IPS-NIHi11 (cell line): ENCODE measurements at regions not wholly inside any gene's neighbourhood (a gene's known extent, or its start where the extent isn't known, plus 50 kb on each side); places are given as distances from the start of the nearest gene placed in this dataset.

Experiments
- DNase-seq: peaks from one replicate; pipeline ENCODE4 v3.0.0; 2012; ENCODE audit warnings: mixed read lengths, low spot score

DNA sequence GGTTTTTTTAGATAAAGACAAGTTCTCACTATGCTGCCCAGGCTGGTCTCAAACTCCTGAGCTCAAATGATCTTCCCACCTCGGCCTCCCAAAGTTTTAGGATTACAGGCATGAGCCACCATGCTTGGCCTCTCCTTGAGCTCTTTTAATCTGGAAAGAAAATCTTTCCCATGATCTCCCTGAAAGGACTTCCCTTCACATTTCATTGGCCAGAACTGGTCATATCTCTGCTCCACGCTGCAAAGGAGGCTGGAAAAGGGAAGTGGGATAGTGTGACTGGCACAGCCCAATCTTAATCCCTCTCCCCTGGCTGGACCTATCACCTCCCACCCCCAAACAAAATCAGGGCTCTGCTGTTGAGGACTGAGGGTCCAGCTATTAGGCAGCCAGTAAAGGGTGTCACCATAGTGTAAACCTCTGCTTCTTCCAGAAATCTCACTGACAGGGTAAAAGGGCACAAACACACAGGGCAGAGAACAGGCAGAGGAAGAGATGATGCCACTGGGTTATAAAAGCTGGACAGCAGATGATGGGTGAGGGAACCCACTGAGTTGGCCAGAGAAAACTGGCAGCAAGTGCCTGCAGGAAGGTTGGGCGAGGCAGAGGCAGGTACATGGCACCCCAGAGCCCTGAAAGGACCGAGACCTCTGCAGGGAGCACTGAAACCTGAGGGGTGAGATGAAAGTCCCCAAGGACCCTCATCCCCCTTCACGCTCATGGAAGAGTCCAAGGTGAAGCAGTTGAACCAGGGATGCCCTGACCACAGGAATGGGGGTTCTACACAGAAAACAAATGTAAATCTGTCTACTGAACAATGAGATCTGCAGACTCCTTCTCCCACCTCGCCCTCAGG, 83.1 kb upstream of the PTPN1 start:
- no peak for DNase-seq

DNA sequence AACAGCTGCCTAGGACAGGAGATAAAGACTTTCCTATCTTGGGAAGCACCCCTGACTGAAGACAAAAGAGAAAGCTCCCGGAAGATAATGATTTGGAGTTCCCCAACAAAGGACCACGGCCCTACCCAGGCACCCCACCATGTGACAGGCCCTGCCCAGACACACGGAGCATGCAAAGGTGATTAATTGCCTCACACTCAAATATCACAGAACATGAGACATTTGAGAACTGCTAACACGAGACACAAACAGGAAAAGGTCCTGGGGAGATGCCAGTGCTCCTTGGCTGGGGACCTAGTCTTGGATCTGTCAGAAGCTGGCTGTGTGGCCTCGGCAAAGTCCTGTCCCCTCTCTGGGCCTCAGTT, 82.5 kb upstream of the PTPN1 start:
- no peak for DNase-seq

DNA sequence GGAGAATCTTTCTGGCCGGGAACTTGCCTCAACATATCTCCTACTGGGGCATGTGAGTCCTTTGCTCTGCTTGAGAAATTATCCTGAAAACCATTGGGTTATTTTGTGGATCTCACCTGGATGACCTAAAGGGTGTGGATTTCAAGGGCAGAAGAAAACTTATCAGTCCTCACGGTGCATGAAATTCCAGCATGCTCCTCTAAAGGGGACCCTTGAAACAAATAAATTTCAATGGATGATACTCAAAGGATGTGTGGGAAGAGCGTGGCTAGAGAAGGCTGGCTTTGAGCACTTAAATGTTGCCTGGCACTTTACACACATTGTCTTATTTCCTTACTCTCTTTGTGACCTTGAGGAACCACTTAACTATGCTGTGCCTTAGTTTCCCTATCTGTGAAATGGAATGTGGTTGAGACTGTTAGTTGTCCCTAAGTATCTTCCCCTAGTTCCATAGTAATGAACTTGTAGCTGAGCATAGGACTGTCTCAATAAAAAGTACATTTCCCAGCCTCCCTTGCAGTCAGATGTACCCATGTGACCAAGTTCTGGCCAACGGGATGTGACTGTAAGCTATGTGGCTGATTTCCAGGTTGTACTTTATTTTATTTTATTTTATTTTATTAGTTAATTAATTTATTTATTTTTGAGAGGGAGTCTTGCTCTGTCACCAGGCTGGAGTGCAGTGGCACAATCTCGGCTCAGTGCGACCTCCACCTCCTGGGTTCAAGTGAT, 81.9 kb upstream of the PTPN1 start:
- DNase-seq = no peak

DNA sequence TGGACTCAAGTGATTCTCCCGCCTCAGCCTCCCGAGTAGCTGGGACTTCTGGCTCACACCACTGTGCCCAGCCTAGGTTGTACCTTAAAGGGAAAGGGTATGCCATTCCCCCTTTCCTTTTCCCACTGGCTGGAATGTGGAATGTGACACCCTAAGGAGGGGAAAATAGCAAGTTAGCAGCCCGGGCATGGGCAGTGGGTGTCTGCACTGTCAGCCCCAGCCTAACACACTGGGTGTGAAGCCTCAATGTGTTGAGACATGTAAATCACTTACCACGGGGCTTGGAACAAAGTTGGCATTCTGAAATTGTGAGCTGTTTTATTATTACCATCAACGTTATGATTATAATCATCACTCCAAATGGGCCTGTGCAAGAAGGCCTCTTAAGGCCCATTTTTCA, 80.8 kb upstream of the PTPN1 start:
- no peak for DNase-seq

DNA sequence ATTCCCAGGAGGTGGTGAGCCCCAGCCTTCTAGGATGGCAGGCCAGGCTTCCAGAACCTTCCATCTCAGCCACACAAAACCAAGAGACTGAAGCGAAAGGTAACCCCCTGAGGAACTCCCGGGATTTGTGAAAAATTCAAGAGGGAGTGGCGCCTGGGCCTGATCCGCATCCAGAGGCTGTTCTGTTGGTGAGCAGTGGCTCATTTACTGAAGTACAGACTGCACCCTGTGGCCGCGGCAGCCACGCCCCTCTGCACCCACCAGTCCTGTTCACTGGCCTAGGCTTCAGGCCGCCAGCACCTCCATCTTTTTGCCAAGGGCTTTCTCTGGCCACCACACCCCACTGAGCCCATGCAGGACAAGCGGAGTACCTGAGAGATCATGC, 79.1 kb upstream of the PTPN1 start:
- DNase-seq = no peak

DNA sequence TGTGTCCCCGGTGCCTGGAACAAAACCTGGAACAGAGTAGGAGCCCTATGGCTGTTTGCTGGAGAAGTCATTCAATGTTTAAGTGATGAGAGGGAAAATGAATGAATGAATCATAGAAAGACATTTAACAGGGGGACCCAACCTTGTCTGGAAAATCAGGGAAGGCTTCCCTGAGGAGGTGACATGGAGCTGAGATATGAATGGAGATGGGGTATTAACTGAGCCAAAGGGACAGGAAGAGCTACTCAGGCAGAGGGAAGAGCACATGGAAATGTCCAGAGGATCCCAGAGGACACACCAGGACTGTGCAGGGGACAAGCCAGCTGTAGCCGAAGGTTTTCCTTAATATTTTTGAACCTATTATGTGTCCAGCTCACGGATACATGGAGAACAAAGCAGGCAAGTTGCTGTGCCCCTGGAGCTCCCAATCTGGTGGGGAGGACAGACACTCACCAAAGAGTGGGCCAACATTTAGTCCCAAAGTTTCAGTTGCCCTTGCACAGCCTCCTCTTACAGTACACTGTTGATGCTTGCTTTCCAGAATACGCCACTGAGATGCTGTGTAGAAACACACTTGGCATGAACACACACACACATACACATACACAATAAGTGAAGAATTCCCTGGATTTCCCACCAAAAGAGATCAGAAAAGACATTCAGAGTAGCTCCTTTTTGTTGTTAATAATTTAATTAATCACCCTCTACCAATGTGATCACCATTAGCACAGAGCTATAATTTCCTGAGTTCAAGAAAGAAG, 77.0 kb upstream of the PTPN1 start:
- DNase-seq = no peak

DNA sequence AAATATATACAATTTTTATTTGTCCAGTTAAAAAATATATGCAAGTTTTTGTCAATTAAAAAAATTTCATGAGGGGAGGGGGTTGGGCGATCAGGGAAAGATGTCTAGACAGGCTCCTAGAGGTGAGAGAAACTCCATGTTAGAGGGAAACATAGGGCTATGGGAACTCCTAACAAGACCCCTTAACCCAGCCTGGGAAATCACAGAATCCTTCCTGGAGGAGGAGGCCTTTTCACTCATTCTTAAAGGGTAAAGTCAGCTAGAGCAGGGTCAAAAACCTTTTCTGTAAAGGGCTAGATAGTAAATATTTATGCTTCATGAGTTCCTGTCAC, 75.9 kb upstream of the PTPN1 start:
- DNase-seq = no peak

DNA sequence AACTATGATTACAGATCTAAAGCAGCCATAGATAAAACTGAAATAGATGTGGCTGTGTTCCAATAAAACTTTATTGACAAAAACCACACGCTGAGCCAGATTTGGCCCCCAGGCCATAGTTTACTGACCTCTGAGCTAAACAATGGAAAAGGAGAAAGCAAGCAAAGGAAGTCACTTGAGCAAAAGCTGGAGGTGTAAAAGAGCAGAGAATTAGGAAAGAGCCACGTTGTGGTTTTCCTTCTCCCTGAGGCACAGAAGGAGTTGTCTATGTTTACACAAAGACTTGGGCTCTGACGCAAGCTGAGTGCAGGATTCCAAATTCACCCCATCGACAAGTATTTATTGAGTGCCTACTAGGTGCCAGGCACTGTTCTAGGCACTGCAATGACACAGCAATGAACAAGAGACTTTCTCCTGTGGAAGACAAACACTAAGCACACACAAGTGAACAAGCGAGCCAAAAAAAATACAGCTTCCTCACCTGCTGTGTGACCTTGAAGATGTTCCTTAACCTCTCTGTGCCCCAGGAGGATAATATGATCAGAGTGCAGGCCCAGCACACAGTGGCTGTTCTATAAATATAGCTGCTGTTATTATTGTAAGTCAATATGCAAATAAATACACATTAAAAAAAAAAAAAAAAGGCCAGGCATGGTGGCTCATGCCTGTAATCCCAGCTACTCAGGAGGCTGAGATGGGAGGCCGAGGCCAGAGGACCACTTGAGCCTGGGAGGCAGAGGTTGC, 75.4 kb upstream of the PTPN1 start:
- no peak for DNase-seq

DNA sequence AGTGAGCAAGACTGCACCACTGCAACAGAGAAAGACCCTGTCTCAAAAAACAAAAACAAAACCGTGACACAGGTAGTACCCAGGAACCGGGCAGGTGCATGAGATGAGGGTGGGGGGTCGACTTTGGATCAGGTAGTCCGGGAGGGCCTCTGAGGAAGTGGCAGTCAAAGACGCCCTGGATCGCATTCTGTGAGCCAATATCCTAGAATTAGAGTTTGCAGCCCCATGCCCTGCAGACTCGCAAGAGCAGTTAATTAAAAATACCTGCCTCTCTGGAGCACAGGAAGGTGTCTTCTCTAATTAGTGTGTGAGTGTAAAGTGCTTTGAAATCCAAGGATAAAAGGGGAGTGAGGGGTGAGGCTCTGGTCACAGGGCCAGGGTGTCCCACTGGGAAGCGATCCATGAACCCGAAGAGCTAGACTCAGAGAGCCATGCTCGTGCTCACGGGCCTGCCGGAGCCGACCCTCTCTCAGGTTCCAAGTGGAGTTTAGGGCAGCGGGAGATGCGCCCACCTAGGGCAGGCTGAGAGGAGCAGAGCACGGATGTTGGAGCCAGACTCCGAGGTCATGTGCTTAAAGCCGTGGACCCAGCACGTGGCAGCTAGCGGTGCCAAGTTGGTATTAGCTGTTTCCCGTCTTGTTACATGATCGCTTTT, 74.7 kb upstream of the PTPN1 start:
- DNase-seq = no peak

DNA sequence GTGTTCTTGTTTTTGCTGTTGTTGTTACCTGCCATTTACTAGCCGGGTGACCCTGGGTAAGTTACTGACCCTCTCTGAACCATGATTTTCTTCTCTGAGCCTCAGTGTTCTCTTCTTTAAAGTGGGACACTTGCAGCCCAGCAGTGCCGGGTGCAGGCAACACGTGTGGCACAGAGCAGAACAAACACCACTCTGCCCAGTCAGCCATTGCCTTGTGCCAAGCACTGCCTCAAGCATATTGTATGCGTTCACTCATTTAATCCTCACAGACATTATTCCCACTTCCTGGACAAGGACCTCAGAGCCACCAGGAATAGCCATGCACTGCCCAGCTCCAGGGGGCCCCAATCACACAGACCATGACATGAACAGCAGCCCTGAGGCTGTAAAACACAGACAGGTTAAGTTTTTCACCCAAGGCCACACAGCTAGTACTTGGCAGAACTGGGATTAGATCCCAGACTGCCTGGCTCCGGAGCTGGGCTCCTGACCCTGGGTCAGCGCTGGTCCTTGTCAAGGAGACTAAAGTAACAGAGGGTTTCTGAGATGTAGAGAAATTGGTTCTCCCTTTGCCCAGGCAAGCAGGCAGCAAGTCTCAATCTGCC, 74.0 kb upstream of the PTPN1 start:
- DNase-seq = no peak

DNA sequence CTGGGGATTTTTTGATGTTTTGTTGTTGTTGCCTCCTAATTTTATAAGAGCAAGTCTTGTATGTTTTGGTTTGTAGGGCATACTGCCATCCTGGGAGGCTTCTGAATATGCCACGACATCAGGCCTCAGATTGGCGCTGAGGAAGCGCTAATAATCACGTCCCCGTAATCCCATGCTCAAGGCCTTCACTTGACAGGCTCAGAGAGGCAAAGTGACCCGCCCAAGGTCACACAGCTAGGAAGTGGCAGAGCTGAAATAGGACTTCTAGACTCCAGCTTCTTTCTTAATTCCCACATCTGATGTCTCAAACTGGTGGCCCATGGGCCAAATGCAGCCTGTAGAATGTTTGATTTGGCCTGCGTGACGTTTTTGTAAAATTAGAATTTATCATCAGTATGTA, 73.5 kb upstream of the PTPN1 start:
- DNase-seq = no peak

DNA sequence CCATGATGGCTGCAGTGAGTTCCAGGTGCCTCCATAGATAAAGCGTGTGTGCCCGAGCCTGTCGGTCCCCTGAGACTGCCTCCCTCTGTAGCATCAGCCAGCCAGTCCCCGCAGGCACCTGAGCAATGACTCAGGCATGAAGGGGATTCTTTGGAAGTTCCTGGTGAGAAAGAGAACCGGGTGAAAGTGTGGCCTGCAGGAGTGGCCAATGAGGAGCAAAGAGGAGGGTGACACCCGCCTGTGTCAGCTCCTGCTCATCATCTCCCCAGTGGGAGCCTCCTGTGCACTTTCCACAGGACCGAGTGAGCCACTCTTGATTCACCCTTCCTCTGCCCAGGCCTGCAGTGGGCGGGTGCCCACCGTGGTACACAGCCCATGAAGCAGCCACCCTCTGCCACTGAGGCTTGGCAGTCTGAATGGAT, 71.2 kb upstream of the PTPN1 start:
- no peak for DNase-seq

DNA sequence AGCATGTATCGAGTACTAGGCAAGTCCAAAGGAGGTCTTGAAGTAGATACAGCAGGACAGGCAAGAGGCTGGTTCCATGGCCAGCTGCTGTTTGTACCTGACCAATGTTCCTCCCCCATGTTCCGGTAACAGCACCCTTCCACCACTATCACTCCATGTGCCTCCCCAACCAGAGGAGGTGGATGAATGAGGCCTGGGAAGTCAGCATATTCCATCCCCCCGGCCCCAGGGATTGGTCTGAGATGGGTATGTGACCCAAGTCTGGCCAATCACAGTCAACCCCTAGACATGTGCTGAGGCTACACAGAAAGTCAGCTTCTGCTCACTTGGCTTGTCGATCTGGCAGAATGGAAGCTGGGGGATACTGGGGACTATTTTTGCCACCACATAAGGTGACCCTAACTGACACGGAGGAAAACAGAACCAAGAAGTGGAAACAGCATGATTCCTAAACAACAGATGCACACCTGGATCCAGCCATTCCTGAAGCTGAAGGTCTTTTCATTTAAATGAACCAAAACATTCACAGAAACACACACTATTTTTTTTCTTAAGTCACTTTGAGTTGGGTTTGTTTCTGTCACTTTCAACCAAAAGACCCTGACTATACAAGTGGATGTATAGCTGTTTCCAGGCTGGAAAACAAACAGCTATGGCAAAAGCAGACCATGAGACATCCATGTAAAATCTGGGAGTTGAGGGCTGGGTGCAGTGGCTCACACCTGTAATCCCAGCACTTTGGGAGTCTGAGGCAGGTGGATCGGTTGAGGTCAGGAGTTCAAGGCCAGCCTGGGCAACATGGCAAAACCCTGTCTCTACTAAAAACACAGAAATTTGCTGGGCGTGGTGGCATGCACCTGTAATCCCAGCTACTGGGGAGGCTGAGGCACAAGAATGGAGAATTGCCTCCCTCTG, 70.4 kb upstream of the PTPN1 start:
- no peak for DNase-seq

DNA sequence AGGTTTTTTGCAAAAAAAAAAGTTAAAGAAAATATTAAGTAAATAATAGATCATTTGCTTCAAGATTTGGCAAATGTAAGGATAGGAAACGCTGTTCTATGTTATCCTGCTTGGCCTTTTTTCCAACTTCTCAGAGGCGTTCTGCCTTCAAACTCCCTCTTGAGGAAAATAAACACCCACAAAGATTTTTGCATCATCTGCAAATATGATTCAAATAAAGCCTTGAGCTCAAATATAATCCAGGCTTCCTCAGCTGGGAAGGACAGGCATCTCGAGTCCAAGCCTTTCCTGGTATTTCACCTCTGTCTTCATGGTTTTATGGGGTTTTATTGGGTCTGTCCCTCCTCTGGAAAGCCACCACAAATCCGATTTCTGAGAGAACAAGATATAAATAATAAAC, 67.7 kb upstream of the PTPN1 start:
- DNase-seq = no peak

DNA sequence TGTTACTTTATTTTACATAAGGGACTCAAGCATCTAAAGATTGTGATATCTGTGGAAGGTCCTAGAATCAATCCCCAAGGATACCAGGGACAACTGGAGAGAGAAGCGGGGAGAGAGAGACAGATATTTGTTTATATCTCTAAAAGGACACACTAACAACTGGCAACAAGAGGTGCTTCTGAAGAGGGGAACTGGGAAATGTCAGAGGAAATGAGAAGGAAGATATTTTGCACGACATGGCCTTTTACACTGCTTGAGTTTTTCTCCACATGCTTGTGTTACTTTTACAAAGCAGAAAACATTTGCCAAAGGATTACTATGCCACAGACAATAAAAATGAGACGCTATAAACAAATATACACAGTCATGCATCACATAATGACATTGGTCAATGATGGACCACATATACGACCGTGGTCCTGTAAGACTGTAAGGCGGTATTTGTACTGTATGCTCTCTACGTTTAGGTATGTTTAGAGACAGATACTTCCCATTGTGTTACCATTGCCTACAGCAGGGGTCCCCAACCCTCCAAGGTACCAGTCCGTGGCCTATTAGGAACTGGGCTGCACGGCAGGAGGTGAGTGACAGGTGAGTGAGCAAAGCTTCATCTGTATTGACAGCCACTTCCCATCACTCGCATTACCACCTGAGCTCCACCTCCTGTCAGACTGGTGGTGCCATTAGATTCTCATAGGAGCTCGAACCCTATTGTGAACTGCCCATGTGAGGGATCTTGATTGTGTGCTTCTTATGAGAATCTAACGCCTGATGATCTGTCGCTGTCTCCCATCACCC, 64.6 kb upstream of the PTPN1 start:
- DNase-seq = no peak

DNA sequence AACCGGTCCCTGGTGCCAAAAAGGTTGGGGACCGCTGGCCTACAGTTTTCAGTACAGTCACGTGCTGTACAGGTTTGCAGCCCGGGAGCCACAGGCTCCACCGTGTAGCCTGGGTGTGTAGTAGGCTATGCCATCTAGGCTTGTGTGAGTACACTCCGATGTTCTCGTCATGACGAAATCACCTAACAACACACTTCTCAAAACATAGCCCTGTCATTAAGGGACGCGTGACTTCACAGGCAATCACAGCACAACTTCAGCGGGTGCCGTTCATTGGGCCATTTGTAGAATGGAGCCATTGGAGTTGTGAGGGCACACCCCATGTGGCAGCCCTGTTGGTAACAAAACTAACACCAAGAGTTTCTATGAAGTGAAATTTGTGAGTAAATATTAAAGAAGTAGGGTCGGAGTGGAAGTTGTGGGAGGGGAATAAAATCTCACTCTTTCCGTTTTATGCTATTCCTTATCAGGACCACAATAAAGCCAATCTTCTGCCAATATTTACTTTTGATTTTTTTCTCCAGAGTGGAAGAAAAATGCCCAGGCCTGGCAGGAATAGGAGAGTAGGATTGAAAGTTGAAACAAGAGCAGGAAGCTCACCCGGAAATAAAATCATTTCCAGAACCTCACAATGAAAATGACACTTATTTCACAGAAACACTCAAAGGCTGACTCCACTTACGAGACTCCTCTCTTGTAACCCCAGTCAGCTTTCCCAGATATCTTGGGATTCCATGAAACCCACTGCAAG, 63.7 kb upstream of the PTPN1 start:
- DNase-seq = no peak

DNA sequence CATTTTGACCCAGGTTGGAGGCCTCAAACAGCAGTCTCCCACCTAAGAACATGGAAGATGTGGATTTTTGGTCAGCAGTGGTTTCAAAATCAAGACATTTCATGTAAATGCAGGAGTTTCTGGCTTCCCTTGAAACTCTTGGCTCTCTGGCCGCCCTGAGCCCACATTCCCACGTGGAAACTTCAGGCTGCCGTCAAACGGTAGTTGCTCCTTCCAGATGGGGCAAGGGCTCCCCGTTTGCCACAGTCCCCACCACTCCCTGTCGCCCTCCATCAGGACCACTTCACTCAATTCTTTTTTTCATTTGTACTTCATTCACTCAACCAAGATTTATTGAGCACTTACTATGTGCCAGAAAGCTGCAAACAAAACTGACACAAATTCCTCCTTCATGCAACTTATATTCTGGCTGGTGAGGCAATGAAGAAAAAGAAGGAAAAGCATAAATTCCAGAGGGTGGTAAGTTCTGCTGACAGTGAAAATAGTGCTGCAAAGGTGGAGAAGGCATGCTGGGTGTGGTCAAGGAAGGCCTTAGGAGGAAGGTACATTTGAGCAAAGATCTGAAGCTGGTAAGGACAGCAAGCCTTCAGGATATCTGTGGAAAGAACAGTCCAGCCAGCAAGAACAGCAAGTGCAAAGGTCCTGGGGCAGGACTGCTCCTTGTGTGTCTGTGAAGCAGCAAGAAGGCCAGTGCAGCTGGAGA, 62.9 kb upstream of the PTPN1 start:
- no peak for DNase-seq

DNA sequence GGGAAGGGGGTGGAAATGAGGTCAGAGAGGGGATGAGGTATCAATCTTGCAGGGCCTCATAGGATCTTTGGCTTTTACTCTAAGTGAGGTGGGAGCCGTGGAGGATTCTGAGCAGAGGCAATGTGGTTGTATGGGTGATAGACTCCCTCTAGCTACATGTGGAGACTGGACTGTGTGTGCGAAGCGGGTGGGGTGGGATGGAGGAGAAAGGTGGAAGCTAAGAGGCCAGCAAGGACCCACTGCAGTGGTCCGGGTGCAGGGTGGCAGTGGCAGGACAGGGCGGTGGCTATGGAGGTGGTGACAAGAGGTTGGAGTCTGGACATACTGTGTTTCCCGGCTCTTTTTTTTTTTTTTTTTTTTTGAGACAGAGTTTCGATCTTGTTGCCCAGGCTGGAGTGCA, 62.4 kb upstream of the PTPN1 start:
- no peak for DNase-seq
